Astrocyte (in vitro differentiated cells and primary cell): ENCODE measurements at regions not wholly inside any gene's neighbourhood (a gene's known extent, or its start where the extent isn't known, plus 50 kb on each side); places are given as distances from the start of the nearest gene placed in this dataset.

Experiments
- DNase-seq: peaks from one replicate; pipeline ENCODE4 v3.0.0-alpha.2; 2010; ENCODE audit warnings: low read depth
- FAIRE-seq: peaks from 2 replicates; lab custom pipeline; 2011; peaks lifted over from hg19 to GRCh38; lab: Jason Lieb, UNC
- H2AFZ ChIP-seq: 2 replicates; pipeline ENCODE4 v1.6.0; 2012; ENCODE audit warnings: low read depth, low read length, inconsistent platforms
- H3K27ac ChIP-seq: 2 replicates; pipeline ENCODE4 v1.5.1; 2011; ENCODE audit warnings: low read depth, low read length, inconsistent platforms
- H3K27me3 ChIP-seq: 2 replicates; pipeline ENCODE4 v1.6.0; 2011; ENCODE audit warnings: low read length, inconsistent platforms; ENCODE audit not compliant: insufficient read depth
- H3K36me3 ChIP-seq: 2 replicates; pipeline ENCODE4 v1.5.1; 2011; ENCODE audit warnings: low read length, inconsistent platforms; ENCODE audit not compliant: insufficient read depth
- H3K4me1 ChIP-seq: 2 replicates; pipeline ENCODE4 v1.5.1; 2011; ENCODE audit warnings: low read length, inconsistent platforms; ENCODE audit not compliant: insufficient read depth
- H3K4me2 ChIP-seq: 2 replicates; pipeline ENCODE4 v1.6.0; 2012; ENCODE audit warnings: low read length, inconsistent platforms
- H3K4me3 ChIP-seq: 2 replicates; pipeline ENCODE4 v1.5.1; 2011; ENCODE audit warnings: low read depth, mild to moderate bottlenecking, low read length, inconsistent platforms; ENCODE audit not compliant: insufficient read depth
- H3K79me2 ChIP-seq: 2 replicates; pipeline ENCODE4 v1.6.0; 2012; ENCODE audit warnings: mild to moderate bottlenecking, low read length, inconsistent platforms; ENCODE audit not compliant: insufficient read depth
- H3K9ac ChIP-seq: 2 replicates; pipeline ENCODE4 v1.6.0; 2012; ENCODE audit warnings: mild to moderate bottlenecking, low read length, inconsistent platforms
- H3K9me3 ChIP-seq: 2 replicates; pipeline ENCODE4 v1.5.1; 2012; ENCODE audit warnings: low read depth, mild to moderate bottlenecking, low read length, inconsistent platforms; ENCODE audit not compliant: insufficient read depth
- H4K20me1 ChIP-seq: 2 replicates; pipeline ENCODE4 v1.6.0; 2012; ENCODE audit warnings: low read length, inconsistent platforms; ENCODE audit not compliant: insufficient read depth
- H3K27ac Mint-ChIP-seq: one replicate; pipeline ENCODE4 v1.8.0; 2021; ENCODE audit warnings: mild to moderate bottlenecking, mixed read lengths; ENCODE audit not compliant: unreplicated experiment
- H3K27me3 Mint-ChIP-seq: one replicate; pipeline ENCODE4 v1.8.0; 2021; ENCODE audit warnings: low read depth, mixed read lengths; ENCODE audit not compliant: unreplicated experiment
- H3K36me3 Mint-ChIP-seq: one replicate; pipeline ENCODE4 v1.8.0; 2021; ENCODE audit warnings: low read depth, mixed read lengths; ENCODE audit not compliant: unreplicated experiment
- H3K4me1 Mint-ChIP-seq: one replicate; pipeline ENCODE4 v1.8.0; 2021; ENCODE audit warnings: low read depth, mixed read lengths; ENCODE audit not compliant: unreplicated experiment
- H3K4me3 Mint-ChIP-seq: one replicate; pipeline ENCODE4 v1.8.0; 2021; ENCODE audit warnings: mild to moderate bottlenecking, moderate library complexity, mixed read lengths; ENCODE audit not compliant: unreplicated experiment
- H3K9me3 Mint-ChIP-seq: one replicate; pipeline ENCODE4 v1.8.0; 2021; ENCODE audit warnings: mild to moderate bottlenecking, mixed read lengths; ENCODE audit not compliant: unreplicated experiment
- CTCF ChIP-seq: IDR thresholded peaks from 2 replicates; pipeline ENCODE4 v1.5.1; 2011; ENCODE audit warnings: low read depth, mild to moderate bottlenecking, inconsistent platforms, low read length, moderate library complexity; ENCODE audit not compliant: insufficient read depth
- EZH2 ChIP-seq: IDR thresholded peaks from 2 replicates; pipeline ENCODE4 v1.6.1; 2012; ENCODE audit warnings: mild to moderate bottlenecking, low read length, inconsistent platforms; ENCODE audit not compliant: insufficient read depth

GRCh38 chr5:171637811-171638210 is 147.8 kb upstream of the SMIM23 start:
- no peak overlapping the region for H2AFZ ChIP-seq
- H3K4me1 ChIP-seq = no peaks in the 10 kb centered on the region
- Mint-ChIP-seq H3K9me3 (peaks cover 3% of the 10 kb centered on the region), H3K4me1 (peaks cover 3% of the 10 kb centered on the region), H3K36me3 (no peaks in the 10 kb centered on the region), H3K27me3 (peaks cover 37% of the 10 kb centered on the region), H3K27ac (no peak overlapping the region), H3K4me3 (no peak overlapping the region)
- no peaks in the 10 kb centered on the region for H3K79me2 ChIP-seq
- H3K27ac ChIP-seq = no peak overlapping the region
- H3K27me3 ChIP-seq = peaks cover 7% of the 10 kb centered on the region
- H3K4me2 ChIP-seq = no peak overlapping the region
- no peaks in the 10 kb centered on the region for H4K20me1 ChIP-seq
- no peak overlapping the region for H3K4me3 ChIP-seq
- no peaks in the 10 kb centered on the region for H3K9me3 ChIP-seq
- TF ChIP-seq CTCF = no peak
- no peak for TF ChIP-seq EZH2
- no peak overlapping the region for H3K9ac ChIP-seq
- FAIRE-seq (no peak), DNase-seq (no peak)
- H3K36me3 ChIP-seq = no peaks in the 10 kb centered on the region

DNA sequence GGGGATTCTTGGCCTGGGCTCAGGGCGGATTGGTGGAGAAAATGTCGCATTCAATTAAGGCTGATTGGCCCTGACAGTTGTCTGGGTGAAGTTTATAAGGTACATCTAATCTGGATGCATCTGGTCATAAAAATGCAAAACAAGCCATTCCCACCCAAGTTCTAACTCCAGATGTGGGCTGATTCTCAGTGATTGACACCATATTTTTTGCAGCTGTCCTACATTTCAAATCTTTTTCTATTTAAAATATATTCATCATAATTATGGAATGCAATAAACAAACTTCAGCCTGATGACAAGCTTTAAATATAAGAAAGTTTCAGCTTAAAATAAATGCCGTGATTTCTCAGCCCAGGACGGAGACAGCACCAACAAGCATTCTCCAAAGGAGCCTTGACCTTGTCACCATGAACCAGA is 146.4 kb upstream of the SMIM23 start:
- no peak overlapping the region for H3K27ac Mint-ChIP-seq
- Histone ChIP-seq H2AFZ (no peak overlapping the region), H3K36me3 (no peaks in the 10 kb centered on the region), H3K4me2 (no peak overlapping the region), H3K9ac (no peak overlapping the region), H3K79me2 (no peaks in the 10 kb centered on the region), H3K27ac (no peak overlapping the region), H3K27me3 (peaks cover 2% of the 10 kb centered on the region), H4K20me1 (no peaks in the 10 kb centered on the region), H3K4me1 (no peaks in the 10 kb centered on the region), H3K9me3 (no peaks in the 10 kb centered on the region), H3K4me3 (no peak overlapping the region)
- FAIRE-seq = no peak
- H3K36me3 Mint-ChIP-seq = no peaks in the 10 kb centered on the region
- H3K4me1 Mint-ChIP-seq = peaks cover 6% of the 10 kb centered on the region
- peaks cover 38% of the 10 kb centered on the region for H3K27me3 Mint-ChIP-seq
- peaks cover 3% of the 10 kb centered on the region for H3K9me3 Mint-ChIP-seq
- no peak overlapping the region for H3K4me3 Mint-ChIP-seq
- DNase-seq = no peak
- no peak for TF ChIP-seq EZH2

DNA sequence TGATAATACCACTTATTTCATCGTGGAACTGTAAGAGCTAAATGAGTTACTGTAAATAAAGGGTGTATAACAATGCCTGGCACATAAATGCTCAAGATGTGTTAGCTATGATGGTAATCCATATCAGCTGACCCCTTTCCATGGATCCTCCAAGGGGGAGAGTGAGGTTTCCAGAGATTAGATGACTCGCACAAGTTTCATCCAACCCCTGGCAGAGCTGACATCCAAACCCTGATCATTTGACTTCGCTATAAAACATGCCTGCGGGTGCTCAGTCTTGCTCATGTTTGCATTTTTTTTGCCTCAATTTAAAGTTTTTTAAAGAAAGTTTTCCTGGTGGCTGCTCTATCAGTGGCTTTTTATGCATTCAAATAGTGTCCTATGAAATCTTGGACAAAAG is 145.7 kb upstream of the SMIM23 start:
- H3K27ac ChIP-seq = no peak overlapping the region
- no peaks in the 10 kb centered on the region for H4K20me1 ChIP-seq
- H3K4me2 ChIP-seq = no peak overlapping the region
- H3K36me3 Mint-ChIP-seq = no peaks in the 10 kb centered on the region
- H3K36me3 ChIP-seq = no peaks in the 10 kb centered on the region
- H3K4me1 ChIP-seq = no peaks in the 10 kb centered on the region
- no peak overlapping the region for H2AFZ ChIP-seq
- no peak overlapping the region for H3K9ac ChIP-seq
- H3K9me3 ChIP-seq = no peaks in the 10 kb centered on the region
- no peak overlapping the region for H3K4me3 ChIP-seq
- peaks cover 34% of the 10 kb centered on the region for H3K27me3 Mint-ChIP-seq
- H3K4me3 Mint-ChIP-seq = no peak overlapping the region
- no peak for FAIRE-seq
- H3K27ac Mint-ChIP-seq = no peak overlapping the region
- TF ChIP-seq EZH2 (no peak), CTCF (no peak)
- peaks cover 3% of the 10 kb centered on the region for H3K9me3 Mint-ChIP-seq
- no peaks in the 10 kb centered on the region for H3K27me3 ChIP-seq
- H3K79me2 ChIP-seq = no peaks in the 10 kb centered on the region
- peak; percentile 18 for DNase-seq
- H3K4me1 Mint-ChIP-seq = peaks cover 7% of the 10 kb centered on the region
